LHCN-M2 (cell line): ENCODE measurements at regions not wholly inside any gene's neighbourhood (a gene's known extent, or its start where the extent isn't known, plus 50 kb on each side); places are given as distances from the start of the nearest gene placed in this dataset.
"Not testable (repeated sequence)": the region's sequence is repeated elsewhere in the genome, so short reads cannot be mapped to it uniquely, and the experiment has no call there.

ENCODE experiments used
- DNase-seq: peaks from one replicate; pipeline ENCODE4 v3.0.0-alpha.2; 2012; ENCODE audit warnings: low read depth

DNA sequence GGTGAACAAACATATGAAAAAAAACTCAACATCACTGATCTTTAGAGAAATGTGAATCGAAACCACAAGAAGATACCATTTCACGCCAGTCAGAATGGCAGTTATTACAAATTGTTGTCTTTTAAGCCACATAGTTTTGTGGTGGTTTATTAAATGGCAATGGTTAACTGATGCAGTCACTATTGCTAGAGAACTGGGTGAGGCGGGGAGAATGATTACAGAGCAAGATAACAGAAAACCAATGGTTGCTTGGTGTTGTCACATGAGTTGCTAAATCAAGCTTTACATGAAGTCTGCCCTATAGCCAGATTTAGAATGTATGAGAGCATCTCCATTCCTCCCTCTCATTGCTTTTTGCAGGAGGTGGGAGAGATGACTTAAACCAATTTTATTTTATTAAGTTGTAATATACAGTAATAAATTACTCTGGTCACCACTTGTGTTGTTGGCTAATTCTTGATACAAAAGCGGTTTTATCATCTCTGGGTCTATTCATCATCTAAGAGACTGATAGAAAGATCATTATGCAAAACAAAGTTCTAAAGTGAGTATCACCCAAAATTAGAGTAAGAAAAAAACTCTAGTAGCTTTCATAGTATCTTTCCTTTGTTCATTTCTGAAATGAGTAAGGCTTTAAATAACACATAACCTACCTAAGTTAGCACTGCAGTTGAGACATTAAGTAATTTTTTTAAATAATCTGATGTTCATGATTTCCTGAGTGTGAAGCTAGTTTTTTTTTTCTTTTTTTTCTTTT, 859.5 kb downstream of the STIM2 start:
- DNase-seq, result no peak

DNA sequence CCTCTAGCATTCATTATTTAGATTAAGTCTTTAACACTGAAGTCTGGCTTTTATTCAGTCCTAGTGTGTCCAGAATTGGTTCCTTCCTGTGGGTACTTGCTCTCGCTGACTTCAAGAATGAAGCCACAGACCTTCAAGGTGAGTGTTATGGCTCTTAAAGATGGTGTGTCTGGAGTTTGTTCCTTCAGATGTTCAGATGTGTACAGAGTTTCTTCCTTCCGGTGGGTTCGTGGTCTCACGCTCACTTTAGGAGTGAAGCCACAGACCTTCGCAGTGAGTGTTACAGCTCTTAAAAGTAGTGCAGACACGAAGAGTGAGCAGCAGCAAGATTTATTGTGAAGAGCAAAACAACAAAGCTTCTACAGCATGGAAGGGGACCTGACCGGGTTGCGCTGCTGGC, 860.6 kb downstream of the STIM2 start:
- DNase-seq, result no peak

DNA sequence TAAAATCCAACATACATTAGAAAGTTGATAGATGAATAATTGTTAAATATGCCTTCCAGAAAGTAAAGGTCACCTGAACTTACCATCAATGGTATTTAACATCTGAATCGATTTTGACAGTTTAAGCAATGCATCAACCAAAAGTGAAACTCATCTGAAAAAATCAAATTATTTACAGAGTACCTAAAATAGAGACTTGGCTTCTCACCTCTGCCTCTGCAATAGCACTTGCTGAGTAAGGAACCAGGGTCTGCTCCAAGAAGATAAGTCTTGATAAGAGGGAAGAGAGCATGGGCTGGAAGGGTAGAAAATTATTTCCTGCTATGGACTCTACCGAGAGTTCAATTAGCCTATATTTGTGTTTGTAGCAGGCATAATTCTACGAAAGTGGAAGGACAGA, 868.3 kb downstream of the STIM2 start:
- no peak for DNase-seq

DNA sequence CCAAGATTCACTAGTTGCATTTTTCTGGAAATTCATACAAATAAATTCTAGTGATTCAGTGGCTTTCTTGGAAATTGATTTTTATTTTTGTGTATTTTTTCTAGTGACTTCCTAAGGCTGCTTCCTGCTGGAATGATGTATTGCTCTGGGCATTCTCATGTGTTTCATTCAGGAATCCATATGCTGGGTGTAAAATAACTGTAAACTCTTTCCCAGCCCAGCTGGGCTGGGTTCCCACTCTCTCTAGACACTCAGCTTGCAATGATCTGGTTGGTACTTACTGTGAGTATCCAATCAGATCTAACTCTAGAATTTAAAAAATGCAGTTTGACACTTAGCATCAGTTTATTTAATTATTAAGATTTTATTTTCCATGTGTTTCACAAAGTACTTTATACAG, 882.2 kb downstream of the STIM2 start:
- no peak for DNase-seq

DNA sequence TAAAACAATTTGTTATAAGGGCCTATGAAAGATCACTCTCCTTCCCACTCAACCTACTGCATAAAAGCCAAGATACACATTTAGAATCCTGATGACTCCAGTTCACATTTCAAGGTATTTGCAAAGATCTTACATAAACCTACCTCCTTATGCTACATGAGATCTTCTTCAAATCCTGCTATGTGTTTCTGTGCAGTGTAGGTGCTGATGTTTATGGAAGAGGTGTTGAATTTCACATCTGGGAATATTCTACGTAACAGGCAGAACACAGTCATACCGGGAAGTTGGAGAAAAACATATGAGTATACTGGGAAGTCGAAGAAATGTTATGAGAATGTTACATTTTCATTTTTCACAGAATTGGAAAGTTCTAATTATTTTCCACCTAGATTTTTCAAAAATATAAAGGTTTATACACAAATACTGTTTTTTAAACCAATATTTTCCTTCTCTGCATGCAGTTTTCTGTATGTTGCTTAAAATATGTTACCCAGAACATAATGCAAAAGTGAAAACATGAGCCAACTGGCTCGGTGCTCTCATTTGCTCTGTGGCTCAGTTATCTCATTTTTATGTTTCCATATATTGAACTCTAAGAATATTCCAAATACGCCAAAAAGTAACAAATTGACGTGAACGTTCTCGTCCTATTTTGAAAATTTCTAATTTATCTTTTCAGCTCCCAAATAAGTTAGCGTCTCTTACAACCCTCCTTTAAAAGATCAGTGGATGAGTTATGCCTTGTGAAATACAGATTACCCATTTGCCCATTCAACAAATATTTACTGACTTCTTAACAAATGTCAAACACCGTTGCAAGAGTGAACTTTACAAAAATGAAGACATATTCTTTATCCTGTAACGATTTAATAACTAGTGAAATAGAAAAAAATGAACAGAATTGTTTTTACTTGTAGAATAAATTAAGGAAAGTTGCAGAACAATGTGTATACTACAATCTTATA, 899.3 kb downstream of the STIM2 start:
- DNase-seq, result no peak

DNA sequence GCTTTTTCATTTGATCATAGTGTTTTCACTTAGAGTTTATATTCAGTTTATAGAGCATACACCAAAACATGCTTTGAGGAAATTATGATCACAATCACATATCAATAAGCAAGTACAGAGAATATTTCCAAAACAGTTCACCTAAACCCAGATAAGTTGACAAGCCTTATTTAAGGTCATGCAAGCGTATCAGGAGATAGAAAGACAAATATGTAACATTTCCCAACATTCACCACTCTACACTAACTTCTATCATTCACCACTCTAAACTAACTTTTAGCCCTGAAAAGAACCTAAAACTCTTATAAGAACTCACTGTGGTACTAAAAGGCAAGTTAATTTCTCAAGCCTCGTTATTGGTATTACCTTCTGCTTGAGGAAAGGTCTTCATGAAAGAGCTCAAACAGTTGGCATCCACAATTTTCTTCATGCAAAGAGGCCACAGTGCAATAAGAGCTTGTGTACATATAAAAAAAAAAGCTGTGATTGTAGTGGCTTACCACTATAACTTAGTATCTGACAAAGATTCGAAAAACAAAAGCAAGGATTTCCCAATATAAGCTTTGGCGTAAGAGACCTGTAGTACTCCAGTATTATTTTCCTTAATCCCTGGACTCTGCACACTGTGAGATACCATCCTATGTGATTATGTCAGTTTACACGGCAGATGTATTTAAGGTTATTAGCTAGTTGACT, 903.3 kb downstream of the STIM2 start:
- DNase-seq, result no peak

DNA sequence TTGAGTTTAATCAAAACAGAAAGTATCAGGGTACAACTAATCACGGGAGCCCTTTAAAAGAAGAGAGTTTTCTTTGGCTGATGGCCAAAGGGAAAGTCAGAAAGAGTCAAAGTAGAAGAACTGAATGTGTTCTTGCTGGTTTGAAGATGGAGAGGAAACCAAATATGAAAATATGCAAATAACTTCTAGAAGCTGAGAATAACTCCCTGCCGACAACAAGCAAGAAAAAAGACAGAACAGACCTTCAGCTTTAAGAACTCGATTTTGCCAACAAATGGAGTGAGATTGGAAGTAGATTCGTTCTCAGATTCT, 903.8 kb downstream of the STIM2 start:
- DNase-seq, result peak; percentile 1

DNA sequence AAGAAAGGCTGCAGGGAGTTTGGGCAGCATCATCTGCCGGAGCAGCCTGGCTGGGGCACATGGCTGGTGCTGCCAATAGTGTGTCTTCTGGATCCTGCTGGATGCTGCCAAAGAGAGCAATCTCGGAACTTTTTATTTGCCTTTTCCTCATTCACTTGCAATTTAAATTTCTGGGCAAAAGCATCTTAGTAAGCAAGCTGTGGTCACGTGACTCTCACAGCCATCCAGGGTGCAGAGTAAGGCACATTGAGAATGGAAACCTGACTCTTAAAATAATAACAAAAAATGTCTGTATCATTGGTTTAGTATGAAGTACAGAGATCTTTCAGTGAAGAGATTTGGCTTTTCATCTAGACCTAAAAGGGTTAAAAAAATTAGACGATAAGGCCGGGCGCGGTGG, 910.3 kb downstream of the STIM2 start:
- DNase-seq, result no peak

DNA sequence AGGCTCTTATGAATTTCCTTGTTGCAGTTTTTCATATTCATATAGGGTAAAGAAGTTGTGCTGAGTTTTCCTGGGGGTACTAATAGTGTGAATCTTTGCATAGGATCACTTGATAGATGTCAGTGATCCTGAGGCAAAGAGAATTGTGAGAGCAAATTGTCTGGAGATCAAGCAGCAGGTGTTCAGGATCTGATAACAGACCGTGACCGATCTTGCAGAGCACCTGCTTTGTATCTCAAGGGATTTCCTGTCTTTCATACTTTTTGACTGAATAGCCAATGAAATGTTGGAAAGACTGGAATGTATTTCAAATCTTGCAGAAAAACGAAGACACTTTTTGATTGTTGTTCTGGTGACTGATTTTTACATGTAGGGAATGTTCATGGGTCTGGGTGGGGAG, 914.5 kb downstream of the STIM2 start:
- no peak for DNase-seq

DNA sequence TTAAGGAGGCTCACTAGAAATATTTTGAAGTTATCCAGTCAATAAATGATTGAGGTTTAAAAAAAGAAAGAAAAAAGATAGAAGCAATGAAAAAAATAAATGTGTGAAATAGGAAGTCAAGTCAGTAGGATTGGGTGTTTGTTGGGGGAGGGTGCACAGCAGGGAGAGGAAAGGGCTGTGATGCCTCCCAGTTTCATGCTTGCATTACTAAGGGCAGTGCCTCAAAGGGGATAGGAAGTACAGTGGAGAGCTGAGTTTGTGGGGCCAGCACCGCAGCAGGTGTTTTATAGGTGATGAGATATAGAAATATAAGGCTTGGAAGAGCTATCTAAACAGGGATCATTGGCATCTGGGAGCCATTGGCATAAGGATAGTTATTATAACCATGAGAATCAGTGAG, 919.2 kb downstream of the STIM2 start:
- no peak for DNase-seq

DNA sequence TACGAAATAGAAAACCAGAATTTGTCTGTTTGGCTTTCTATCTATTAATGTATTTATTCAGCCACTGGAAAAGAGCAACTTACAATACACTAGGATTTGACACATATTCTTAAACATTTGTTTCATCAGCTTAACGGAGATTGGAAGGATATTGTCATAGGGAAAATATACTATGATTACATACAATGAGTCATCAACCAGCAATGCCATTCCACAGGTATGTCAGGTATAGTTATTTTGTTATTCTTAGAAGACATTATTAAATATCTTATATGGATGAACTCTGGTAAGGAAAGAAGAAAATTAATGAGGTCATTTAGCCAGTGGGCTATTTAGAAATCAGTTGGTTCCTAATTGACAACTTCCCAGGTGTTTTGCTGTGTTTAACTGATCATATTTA, 926.6 kb downstream of the STIM2 start:
- no peak for DNase-seq

DNA sequence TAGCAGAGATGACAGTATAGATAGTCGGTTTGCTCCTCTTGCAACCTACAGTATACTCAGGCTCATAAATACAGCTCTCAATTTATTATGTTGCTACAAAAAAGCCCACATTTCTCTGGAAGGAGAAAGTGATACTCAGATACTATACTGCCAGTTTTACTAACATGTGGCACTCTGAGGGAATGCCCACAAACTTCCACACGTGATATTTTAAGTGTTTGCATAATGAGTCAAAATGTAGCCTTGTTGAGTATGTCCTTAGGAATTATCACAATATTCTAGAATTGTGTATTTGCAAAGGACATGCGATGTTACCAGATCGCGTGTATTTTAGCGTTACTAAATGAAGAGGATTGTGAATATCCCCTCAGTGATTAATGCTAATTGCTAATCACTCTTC, 929.1 kb downstream of the STIM2 start:
- DNase-seq, result peak; percentile 48

DNA sequence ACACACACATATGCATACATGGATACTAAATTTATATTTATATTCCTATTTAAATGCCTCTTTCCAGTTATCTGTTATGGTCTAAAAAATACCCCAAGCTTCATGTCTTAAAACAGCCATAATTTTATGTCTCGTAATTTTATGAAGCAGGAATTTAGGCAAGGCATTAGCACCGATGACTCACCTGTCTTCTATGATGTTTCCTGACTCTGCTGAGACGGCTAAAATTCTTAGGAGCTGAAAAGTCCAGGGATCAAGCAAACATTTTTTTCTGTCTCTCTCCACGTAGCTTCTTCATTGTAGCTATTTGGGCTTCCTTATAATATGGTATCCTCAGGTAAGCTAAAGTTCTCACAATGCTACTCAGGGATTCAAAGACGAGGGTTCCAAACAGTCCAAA, 930.3 kb downstream of the STIM2 start:
- DNase-seq, result peak; percentile 28

DNA sequence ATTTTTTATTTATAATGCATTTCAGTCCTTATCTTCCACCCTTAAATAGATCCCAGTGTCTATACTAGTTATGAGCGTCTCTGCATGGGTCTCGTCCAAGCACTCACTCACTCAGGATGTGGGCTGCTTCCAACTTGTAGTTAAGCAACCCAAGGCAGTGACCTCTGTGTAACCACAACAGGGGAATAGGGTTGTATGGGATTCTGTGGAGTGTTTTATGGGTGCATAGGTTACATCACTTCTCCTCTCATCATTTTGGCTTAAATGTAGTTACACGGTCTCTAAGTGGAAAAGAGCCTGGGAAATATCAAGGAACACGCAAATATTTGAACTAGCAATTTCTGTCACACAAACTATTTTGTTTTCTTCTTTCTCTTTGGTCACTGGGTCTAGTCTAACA, 931.0 kb downstream of the STIM2 start:
- peak; percentile 48 for DNase-seq

DNA sequence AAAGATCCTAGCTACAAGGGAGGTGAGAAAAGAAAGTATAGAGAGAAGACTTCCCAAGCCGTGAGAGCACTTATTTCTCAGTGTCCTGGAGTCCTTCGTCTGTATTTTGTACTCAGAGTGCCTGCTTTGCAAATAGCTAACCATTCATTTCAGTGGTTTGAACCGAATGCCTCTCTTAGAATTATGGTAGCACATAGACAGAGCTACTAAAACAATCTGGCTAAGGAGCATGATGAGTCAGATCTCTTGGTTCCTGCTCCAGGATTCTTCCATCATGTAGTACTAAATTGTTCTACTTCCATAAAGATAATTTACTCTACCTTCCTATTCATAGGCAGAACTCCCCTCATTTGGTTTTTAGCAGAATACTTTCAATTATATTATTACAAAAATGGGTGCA, 946.6 kb downstream of the STIM2 start:
- no peak for DNase-seq

DNA sequence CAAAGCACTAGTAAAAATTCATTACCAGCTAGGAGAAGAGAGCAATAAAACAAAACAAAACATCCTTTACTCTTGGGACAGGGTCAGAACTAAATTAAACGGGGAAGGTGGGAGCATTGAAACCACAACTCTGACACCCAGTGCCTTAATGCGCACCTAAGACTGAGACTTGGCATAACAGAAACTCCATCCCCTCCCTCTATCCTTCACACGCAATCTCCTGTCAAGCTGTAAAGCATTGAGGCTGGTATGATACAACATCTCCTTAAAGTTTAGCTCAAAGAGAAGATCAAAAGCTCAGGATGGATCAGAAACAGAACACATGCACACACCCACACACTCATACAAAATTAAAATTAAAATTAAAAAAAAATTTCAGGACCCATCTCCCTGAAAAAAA, 951.3 kb downstream of the STIM2 start:
- DNase-seq, result no peak

DNA sequence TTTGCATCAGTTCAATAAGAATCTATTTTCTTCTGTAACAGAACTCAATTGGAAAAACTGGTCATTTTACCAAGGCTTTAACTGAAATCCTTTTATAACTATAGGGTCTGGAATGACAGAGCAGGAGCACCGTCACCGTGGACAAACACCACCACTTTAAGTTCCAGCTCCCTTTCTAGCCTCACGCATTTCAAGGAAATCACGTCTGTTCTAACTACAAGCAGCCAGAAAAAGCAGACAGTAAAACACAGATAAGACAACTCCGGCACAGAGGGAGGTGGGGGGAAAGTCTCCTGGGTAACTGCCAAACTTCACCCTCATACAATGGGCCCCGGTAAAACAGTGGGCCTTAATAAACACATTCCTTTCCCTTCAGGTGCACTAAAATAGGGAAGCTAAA, 952.6 kb downstream of the STIM2 start:
- DNase-seq, result not testable (repeated sequence)

DNA sequence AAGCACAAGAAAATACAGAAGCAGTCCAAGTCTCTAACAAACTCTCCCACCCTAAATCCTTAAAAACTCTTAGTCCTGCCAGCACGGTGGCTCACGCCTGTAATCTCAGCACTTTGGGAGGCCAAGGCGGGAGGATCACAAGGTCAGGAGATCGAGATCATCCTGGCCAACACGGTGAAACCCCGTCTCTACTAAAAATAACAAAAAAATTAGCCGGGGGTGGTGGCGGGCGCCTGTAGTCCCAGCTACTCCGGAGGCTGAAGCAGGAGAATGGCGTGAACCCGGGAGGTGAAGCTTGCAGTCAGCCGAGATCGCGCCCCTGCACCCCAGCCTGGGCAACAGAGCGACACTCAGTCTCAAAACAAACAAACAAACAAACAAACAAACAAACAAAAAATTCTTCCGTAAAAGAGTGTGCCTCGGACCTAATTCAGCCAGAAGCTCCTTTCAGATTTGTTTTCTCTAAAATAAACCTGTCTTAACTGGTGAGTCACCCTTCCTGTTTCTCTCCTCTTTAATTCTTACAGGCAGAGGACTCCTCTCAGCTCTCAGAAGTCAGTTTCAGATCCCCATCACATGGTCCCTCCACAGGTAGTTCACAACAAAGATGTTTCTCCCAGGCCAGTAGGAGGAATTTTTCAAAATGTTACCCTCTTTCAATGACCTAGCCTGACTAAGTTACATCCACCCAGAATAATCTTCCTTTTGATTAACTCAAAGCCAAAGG, 953.2 kb downstream of the STIM2 start:
- DNase-seq, result not testable (repeated sequence)

DNA sequence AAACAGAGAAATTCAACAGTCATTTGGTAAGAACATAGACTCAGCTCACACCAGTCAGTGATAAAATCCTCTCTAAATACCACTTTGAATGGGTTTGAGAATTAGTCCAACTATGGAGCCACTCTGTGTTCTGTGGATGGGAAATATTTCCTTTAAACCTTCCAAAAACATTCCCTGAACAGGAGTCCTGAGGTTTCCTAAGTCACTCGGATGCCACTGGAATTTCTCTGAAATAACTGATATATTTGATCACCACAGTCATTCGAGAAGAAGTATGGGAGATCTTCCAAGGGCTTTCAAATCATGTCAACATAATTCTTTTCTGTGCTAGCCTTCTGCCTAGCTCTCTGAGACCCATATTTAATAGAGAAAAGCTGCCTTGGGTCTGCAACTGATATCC, 958.6 kb downstream of the STIM2 start:
- DNase-seq, result peak; percentile 3

DNA sequence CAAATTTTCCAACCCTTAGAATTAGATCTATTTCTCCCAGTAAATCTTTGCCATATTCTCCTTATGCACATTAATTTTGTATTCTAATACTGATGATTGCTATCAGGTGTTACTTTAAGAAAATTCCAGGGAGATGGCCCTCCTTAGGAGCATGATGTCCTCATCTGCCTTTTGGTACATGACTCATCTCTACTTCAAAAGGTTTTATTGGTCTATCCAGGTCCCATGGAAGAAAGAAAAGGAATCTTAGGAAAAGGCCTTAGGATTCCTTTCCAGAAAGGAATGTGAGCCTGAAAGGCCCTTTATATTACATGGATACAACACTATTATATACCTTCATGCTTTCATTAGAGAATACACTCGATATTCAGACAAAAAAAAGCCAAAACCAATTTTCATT, 968.2 kb downstream of the STIM2 start:
- peak; percentile 3 for DNase-seq

DNA sequence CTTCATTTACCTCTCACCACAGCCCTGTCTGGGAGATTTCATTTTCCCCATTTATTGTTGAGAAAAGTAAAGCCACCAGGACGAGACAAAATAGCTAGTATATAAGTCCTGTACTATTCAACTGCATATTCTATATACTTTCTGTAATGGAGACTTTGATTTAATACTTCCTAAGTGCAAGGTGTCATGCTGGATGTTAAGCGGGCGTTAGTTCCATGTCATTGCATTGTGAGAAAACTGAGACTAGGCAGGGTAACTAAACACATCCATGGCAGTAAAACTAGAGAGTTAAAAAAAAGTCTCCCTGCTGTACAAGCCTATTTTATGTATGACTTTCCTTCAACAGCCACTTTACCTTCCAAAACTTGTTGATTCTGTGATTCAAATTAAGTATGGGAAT, 969.6 kb downstream of the STIM2 start:
- DNase-seq, result no peak

DNA sequence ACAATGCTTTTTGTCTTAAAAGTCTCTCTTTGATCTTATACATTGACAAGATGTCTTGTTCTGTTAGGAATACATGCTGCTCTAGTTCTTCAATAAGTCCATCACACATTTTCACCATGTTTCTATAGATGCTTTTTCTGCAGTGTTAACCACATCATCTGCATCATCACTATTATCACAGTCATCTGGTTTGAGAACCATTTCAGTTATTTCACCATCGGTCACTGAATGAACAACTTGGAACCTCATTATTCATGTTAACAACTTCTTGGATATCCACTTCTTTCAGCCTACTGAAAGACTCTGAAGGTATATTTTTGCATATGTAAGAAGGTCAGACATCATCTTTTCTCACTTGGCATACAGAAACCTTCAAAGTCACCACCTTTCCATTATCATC, 975.2 kb downstream of the STIM2 start:
- DNase-seq, result no peak
